ENCODE measurements at regions not wholly inside any gene's neighbourhood (a gene's known extent, or its start where the extent isn't known, plus 50 kb on each side); places are given as distances from the start of the nearest gene placed in this dataset.

GRCh38 chr11:44380820-44381219 lies 70.9 kb upstream of the ALX4 start:
- Histone ChIP-seq H3K4me3 (no peak overlapping the region), H3K36me3 (no peaks in the 10 kb centered on the region), H3K27me3 (peaks cover 0 to 17% (median 0%) of the 10 kb centered on the region in 9 donors), H3K27ac (no peak overlapping the region), H3K9me3 (peaks cover 0 to 10% (median 0%) of the 10 kb centered on the region in 12 donors), H3K4me1 (peaks cover 0 to 3% (median 0%) of the 10 kb centered on the region in 12 donors)
- DNase-seq (no peak), ATAC-seq (no peak)
- 87 to 97% (median 89%) methylated on average over 7 of the region's 7 CpGs for WGBS, 4 donors
- no peak for TF ChIP-seq POLR2A (IDR thresholded peaks at IDR 0.05)
- no peak for TF ChIP-seq CTCF (IDR thresholded peaks at IDR 0.05)
- intact Hi-C loops (cut with DNase I) = no loop called here

- H3K4me3 ChIP-seq = no peak overlapping the region
- 82 to 93% (median 88%) methylated on average over 6 of the region's 6 CpGs for WGBS, 4 donors
- TF ChIP-seq POLR2A (IDR thresholded peaks at IDR 0.05) (no peak), CTCF (IDR thresholded peaks at IDR 0.05) (no peak)
- H3K4me1 ChIP-seq = peaks cover 0 to 3% (median 0%) of the 10 kb centered on the region in 12 donors
- H3K27me3 ChIP-seq = peaks cover 0 to 17% (median 0%) of the 10 kb centered on the region in 9 donors
- no peaks in the 10 kb centered on the region for H3K36me3 ChIP-seq
- intact Hi-C loops (cut with DNase I) = no loop called here
- peaks cover 0 to 10% (median 0%) of the 10 kb centered on the region in 12 donors for H3K9me3 ChIP-seq
- ATAC-seq (no peak), DNase-seq (no peak)
- H3K27ac ChIP-seq = no peak overlapping the region
These were observed 71.3 kb upstream of the ALX4 start for GRCh38 chr11:44381261-44381660.

- peaks cover 0 to 17% (median 0%) of the 10 kb centered on the region in 9 donors for H3K27me3 ChIP-seq
- H3K9me3 ChIP-seq = peaks cover 0 to 9% (median 0%) of the 10 kb centered on the region in 12 donors
- no peaks in the 10 kb centered on the region for H3K36me3 ChIP-seq
- intact Hi-C loops (cut with DNase I) = no loop called here
- ATAC-seq = no peak
- H3K4me1 ChIP-seq = peaks cover 0 to 3% (median 0%) of the 10 kb centered on the region in 12 donors
- TF ChIP-seq CTCF (IDR thresholded peaks at IDR 0.05) (no peak), POLR2A (IDR thresholded peaks at IDR 0.05) (no peak)
- 39 to 59% (median 43%) methylated on average over 6 of the region's 6 CpGs for WGBS, 4 donors
- no peak for DNase-seq
- no peak overlapping the region for H3K4me3 ChIP-seq
- H3K27ac ChIP-seq = no peak overlapping the region
These were observed 72.2 kb upstream of the ALX4 start for GRCh38 chr11:44382118-44382517.

GRCh38 chr11:44382656-44383240 lies 72.8 kb upstream of the ALX4 start:
- no peaks in the 10 kb centered on the region for H3K36me3 ChIP-seq
- H3K27me3 ChIP-seq = peaks cover 0 to 17% (median 0%) of the 10 kb centered on the region in 9 donors
- intact Hi-C loops (cut with DNase I) = no loop called here
- WGBS, 4 donors = 82 to 93% (median 88%) methylated on average over 6 of the region's 6 CpGs
- DNase-seq = no peak
- H3K9me3 ChIP-seq = peaks cover 0 to 3% (median 0%) of the 10 kb centered on the region in 12 donors
- no peak overlapping the region for H3K4me3 ChIP-seq
- TF ChIP-seq POLR2A (IDR thresholded peaks at IDR 0.05) = no peak
- peaks cover 0 to 3% (median 0%) of the 10 kb centered on the region in 12 donors for H3K4me1 ChIP-seq
- no peak overlapping the region for H3K27ac ChIP-seq
- ATAC-seq = no peak

- Histone ChIP-seq H3K27ac (no peak overlapping the region), H3K9me3 (no peaks in the 10 kb centered on the region), H3K36me3 (no peaks in the 10 kb centered on the region), H3K27me3 (peaks cover 0 to 17% (median 0%) of the 10 kb centered on the region in 9 donors), H3K4me1 (peaks cover 0 to 3% (median 0%) of the 10 kb centered on the region in 12 donors), H3K4me3 (no peak overlapping the region)
- 78 to 94% (median 91%) methylated on average over 1 of the region's 1 CpG for WGBS, 4 donors
- DNase-seq (no peak), ATAC-seq (no peak)
- TF ChIP-seq CTCF (IDR thresholded peaks at IDR 0.05) (no peak), POLR2A (IDR thresholded peaks at IDR 0.05) (no peak)
- intact Hi-C loops (cut with DNase I) = no loop called here
These were observed 73.3 kb upstream of the ALX4 start for GRCh38 chr11:44383246-44383645.
